HG03097 (cell line): ENCODE measurements at regions not wholly inside any gene's neighbourhood (a gene's known extent, or its start where the extent isn't known, plus 50 kb on each side); places are given as distances from the start of the nearest gene placed in this dataset.

Source experiments
- ATAC-seq: cut with Tn5 transposase; IDR thresholded peaks from one replicate; pipeline ENCODE4 v1.9.1; 2021; ENCODE audit not compliant: unreplicated experiment, low FRiP score

DNA sequence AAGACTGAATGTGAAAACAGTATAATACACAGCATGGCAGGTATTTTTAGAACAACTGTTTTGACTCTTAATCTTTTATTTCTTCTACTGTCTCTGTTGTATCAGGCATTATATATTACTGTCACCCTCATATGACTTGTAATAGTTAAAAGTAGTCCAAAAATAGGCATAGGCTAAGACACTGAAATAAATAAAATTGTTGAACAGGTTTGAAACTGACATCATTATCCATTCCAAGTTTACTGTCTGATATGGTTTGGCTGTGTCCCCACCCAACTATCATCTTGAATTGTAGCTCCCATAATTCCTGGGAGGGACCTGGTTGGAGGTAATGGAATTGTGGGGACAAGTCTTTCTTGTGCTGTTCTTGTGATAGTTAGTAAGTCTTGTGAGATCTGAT is 91.4 kb upstream of the CDH19 start:
- ATAC-seq: no peak

DNA sequence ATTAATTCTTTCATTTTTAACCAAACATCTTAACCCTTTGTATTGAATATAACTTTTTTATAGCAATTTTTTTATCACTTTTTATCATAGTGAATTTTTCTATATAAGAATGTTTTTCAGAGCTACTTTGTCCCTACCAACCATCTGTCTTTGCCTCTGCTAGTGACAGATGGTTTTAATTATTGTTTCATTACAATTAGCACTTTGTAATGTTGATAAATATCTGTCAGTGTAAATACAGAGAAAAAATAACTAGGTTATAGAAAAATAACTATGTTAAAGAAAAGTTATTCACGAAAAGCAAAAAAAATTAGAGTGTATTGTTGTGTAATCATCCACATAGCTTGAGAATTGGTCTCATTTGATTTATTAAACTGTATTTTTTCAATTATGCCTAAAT is 91.0 kb upstream of the CDH19 start:
- ATAC-seq: no peak

DNA sequence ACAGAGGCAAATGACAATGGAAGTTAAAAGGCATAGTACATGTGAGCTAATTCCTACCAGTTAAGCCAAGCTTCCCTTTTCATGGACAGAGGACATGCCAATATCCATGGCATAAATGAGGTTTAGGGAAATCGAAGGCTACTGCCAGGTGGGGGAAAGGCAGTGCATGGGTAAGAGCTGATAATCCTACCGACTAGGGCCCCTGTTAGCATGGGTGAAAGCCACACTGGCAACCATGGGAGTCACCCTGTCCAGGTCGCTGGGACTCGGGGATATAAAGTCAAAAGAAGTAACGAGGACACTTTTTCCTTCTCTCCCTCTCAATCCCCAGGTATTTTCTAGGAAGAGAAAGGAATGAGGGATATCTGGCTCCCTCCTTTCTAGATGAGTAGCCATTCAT is 83.7 kb upstream of the CDH19 start:
- ATAC-seq: no peak

DNA sequence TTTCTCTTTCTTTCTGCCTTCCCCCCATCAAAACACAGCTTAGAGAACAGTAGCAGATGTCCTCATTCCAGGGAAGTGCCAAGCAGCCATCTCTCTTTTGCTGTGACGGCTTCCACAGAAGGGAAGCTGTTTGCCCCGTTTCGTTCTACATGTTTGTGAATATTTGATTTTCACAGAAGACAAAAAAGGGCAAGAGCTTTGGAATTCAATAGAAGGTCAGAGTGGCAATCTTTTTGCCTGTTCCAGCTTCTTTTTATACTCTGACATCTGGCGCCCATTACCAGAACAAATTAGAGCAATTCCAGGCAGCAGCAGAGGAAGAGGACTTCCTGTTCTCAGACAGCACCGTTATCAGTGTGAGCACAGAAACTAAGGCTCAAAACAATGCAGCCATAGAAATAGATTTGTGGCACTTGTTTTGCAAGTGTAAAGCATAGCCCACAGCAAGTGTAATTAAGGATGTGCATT is 79.0 kb upstream of the CDH19 start:
- no peak for ATAC-seq

DNA sequence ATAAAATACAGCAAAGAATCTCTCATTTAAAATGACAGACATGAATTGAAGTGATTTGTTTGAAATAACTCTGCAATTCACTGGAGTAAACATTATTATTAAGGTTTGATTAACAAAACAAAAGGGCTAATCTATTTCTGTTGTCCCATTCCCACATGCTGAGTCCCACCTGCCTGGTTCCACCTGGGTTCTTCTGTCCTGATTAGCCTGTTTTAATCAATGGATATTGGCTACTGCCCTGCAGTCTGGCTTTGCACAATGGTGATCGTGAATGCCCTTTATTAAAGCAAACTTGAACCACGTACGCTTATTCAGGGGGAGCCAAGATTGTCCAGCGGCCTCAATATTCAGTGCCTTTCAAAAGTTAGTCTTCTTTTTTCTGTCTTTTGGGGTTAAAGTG is 72.8 kb upstream of the CDH19 start:
- no peak for ATAC-seq

DNA sequence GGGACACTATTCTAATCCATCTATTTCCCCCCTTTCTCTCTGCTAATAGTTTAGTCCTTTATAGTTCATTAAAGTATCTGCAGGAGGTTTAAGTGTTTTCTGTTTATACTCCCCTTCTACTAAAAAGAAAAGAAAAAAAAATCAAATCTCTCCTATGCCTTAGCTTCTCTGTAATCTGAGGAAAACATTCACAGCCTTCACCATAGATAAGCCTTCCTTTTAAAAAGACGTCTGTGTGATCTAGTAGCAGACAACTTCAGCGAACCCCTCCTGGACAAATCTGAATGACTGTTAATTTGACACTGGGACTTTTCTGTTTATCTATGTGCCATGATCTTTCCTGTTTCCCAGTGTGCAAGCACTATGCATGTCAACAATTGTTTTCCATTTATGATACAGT is 70.4 kb upstream of the CDH19 start:
- ATAC-seq: no peak

DNA sequence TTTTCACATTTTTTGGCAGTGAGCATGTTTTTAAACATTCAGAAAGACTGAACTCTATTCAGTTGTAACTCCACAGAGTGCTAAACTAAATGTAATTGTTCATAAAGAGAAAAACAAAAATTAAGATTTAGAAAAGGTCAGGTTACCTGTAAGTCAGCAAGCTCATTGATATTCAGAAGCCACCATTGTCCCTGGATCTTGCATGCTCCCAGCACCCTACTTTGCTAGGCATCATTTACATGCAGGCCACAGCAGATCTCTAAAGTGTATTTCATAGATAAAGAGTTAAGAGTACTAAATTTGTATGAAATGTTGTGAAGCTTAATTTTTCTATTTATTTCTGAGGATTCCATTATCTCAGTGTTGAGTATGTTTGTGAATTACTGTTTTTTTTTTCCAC is 64.8 kb upstream of the CDH19 start:
- no peak for ATAC-seq

DNA sequence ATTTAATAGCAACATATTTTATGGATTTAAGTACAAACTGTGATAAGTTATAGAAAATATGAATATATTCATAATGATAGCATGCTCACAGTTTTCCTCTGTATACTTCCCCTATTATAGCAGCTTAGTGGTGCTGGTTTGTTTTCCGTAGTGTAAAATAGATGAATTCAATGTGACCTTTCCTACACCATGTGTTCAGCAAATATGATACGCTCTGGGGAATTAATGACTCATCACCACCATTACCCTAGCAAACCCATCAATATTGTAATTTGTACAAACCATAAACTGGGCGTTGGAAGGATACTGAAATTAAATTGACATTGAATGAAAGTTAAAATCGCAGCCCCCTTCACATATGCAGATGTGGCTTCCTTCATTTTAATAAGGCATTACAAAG is 58.7 kb upstream of the CDH19 start:
- no peak for ATAC-seq

DNA sequence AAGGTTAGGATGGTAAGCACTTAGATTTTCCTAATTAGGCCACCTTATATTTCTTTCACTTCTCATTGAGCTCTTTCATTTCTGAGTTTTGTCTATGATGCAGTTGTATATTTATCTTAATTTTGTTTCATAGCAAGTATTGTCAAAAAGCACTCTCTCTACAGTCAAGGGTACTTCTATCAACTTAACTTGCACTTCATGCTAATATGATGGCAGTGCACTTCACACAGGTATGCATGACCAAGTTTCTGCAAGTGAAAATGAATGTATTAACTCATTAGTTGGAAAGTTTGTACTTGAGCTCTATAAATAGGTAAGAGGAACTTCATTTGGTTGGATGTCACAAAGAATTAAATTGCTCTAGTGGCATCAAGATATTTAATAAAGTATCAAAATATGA is 51.5 kb upstream of the CDH19 start:
- no peak for ATAC-seq
